GM19025 (cell line): ENCODE measurements at regions not wholly inside any gene's neighbourhood (a gene's known extent, or its start where the extent isn't known, plus 50 kb on each side); places are given as distances from the start of the nearest gene placed in this dataset.
"Not testable (repeated sequence)": the region's sequence is repeated elsewhere in the genome, so short reads cannot be mapped to it uniquely, and the experiment has no call there.

Experiments
- ATAC-seq: cut with Tn5 transposase; IDR thresholded peaks from one replicate; pipeline ENCODE4 v1.9.1; 2021; ENCODE audit warnings: mild to moderate bottlenecking, low read depth, moderate library complexity; ENCODE audit not compliant: unreplicated experiment

GRCh38 chr10:31687663-31688482 is 240.8 kb downstream of the ARHGAP12 start:
- no peak for ATAC-seq

- ATAC-seq = no peak
These were observed 242.0 kb downstream of the ARHGAP12 start for GRCh38 chr10:31686599-31686998.

GRCh38 chr10:31683682-31684081 is 244.9 kb downstream of the ARHGAP12 start:
- no peak for ATAC-seq

- ATAC-seq = no peak
These were observed 248.7 kb downstream of the ARHGAP12 start for GRCh38 chr10:31679936-31680335.

- no peak for ATAC-seq
These were observed 249.8 kb downstream of the ARHGAP12 start for GRCh38 chr10:31678575-31679516.

GRCh38 chr10:31678139-31678536 is 250.5 kb downstream of the ARHGAP12 start:
- ATAC-seq = no peak

GRCh38 chr10:31677195-31678138 is 251.2 kb downstream of the ARHGAP12 start:
- ATAC-seq = no peak

- no peak for ATAC-seq
These were observed 252.9 kb downstream of the ARHGAP12 start for GRCh38 chr10:31675726-31676125.

GRCh38 chr10:31669357-31669756 is 259.3 kb downstream of the ARHGAP12 start:
- no peak for ATAC-seq

GRCh38 chr10:31668326-31668725 is 260.3 kb downstream of the ARHGAP12 start:
- ATAC-seq = no peak

- not testable (repeated sequence) for ATAC-seq
These were observed 262.8 kb downstream of the ARHGAP12 start for GRCh38 chr10:31665764-31666279.

GRCh38 chr10:31664803-31665202 is 263.8 kb downstream of the ARHGAP12 start:
- ATAC-seq = no peak

GRCh38 chr10:31664071-31664470 is 264.6 kb downstream of the ARHGAP12 start:
- ATAC-seq = not testable (repeated sequence)

- no peak for ATAC-seq
These were observed 268.3 kb downstream of the ARHGAP12 start for GRCh38 chr10:31660300-31660699.

- no peak for ATAC-seq
These were observed 269.0 kb downstream of the ARHGAP12 start for GRCh38 chr10:31659665-31660064.

GRCh38 chr10:31657434-31657872 is 271.2 kb downstream of the ARHGAP12 start:
- no peak for ATAC-seq

- ATAC-seq = no peak
These were observed 271.7 kb downstream of the ARHGAP12 start for GRCh38 chr10:31656851-31657433.

GRCh38 chr10:31652038-31652437 is 276.6 kb downstream of the ARHGAP12 start:
- ATAC-seq = no peak

- no peak for ATAC-seq
These were observed 278.6 kb downstream of the ARHGAP12 start for GRCh38 chr10:31650010-31650409.

- ATAC-seq = no peak
These were observed 279.7 kb downstream of the ARHGAP12 start for GRCh38 chr10:31648966-31649365.
